HepG2 (cell line): ENCODE measurements at regions not wholly inside any gene's neighbourhood (a gene's known extent, or its start where the extent isn't known, plus 50 kb on each side); places are given as distances from the start of the nearest gene placed in this dataset.

Experiments
- ATAC-seq: fragments of 200-7000 bp; cut with Tn5 transposase; 3 replicates; pipeline ENCODE4 v1.9.1; 2020; ENCODE audit warnings: mild to moderate bottlenecking, moderate library complexity
- BruUV-seq: library from RNA; stranded (reverse); fragments of 400-500 nt; replicated peaks from 2 replicates; lab custom pipeline; 2021; lab: Mats Ljungman, UMichigan
- CTCF ChIA-PET: fragments of 300-600 bp; formaldehyde crosslinking; extraction: SDS; loops from one replicate; lab custom pipeline; 2021; ENCODE audit warnings: low total read pairs, inconsistent platforms, low intra/inter-chr PET ratio; lab: Yijun Ruan, JAX
- POLR2A ChIA-PET: fragments of 350-600 bp; sonication (Branson Sonifier 250); formaldehyde crosslinking; loops from one replicate; lab custom pipeline; 2020; ENCODE audit warnings: antibody characterized with exemption, inconsistent platforms; lab: Yijun Ruan, JAX
- DNase-seq: peaks from one replicate; pipeline ENCODE4 v3.0.0-alpha.2; 2015; ENCODE audit warnings: low spot score
- FAIRE-seq: peaks from 3 replicates; lab custom pipeline; 2011; peaks lifted over from hg19 to GRCh38; lab: Jason Lieb, UNC
- H2AFZ ChIP-seq: one replicate; pipeline ENCODE4 v1.6.1; 2011; ENCODE audit warnings: low read length, inconsistent platforms
- H3K27ac ChIP-seq: fragments of 300-600 bp; 3 replicates; pipeline ENCODE4 v1.8.0; 2011; ENCODE audit warnings: mixed run types, mild to moderate bottlenecking, mixed read lengths, low read length, inconsistent platforms; ENCODE audit not compliant: insufficient read depth; ENCODE audit errors: extremely low read length
- H3K27me3 ChIP-seq, 2 experiments: fragments of 200-600 bp in 1 of 2; 2 replicates in 1 of 2; 3 replicates in 1 of 2; pipeline versions ENCODE4 v1.6.0 to v1.8.0; 2011; ENCODE audit warnings: low read length in 2 of 2, mild to moderate bottlenecking in 2 of 2, moderate library complexity in 2 of 2, inconsistent platforms in 1 of 2; ENCODE audit not compliant: insufficient read depth in 2 of 2, control insufficient read depth in 1 of 2
- H3K36me3 ChIP-seq, 2 experiments: fragments of 200-600 bp in 1 of 2; replicated peaks in 1 of 2; 2 replicates in 1 of 2; 3 replicates in 1 of 2; pipeline versions ENCODE4 v1.5.1 to v1.8.0; 2011; ENCODE audit warnings: low read length in 2 of 2, inconsistent platforms in 1 of 2; ENCODE audit not compliant: insufficient read depth in 2 of 2, control insufficient read depth in 1 of 2
- H3K4me1 ChIP-seq: 2 replicates; pipeline ENCODE4 v1.5.1; 2012; ENCODE audit warnings: low read length, inconsistent platforms; ENCODE audit not compliant: insufficient read depth
- H3K4me2 ChIP-seq: 2 replicates; pipeline ENCODE4 v1.6.0; 2011; ENCODE audit warnings: low read depth, low read length, inconsistent platforms
- H3K4me3 ChIP-seq, 3 experiments: fragments of 200-600 bp in 1 of 3; sonication (generic), shearing (Covaris generic) in 1 of 3; replicated peaks in 1 of 3; 2 replicates each; pipeline ENCODE4 v1.5.1; 2011 to 2016; ENCODE audit warnings: low read length in 3 of 3, inconsistent platforms in 2 of 3, low read depth in 2 of 3, mild to moderate bottlenecking in 2 of 3, control low read depth in 1 of 3, mixed read lengths in 1 of 3; ENCODE audit not compliant: insufficient read depth in 1 of 3
- H3K79me2 ChIP-seq: one replicate; pipeline ENCODE4 v1.6.1; 2011; ENCODE audit warnings: low read length, inconsistent platforms; ENCODE audit not compliant: insufficient read depth
- H3K9ac ChIP-seq: 2 replicates; pipeline ENCODE4 v1.6.0; 2011; ENCODE audit warnings: mild to moderate bottlenecking, low read depth, low read length, inconsistent platforms; ENCODE audit not compliant: insufficient read depth
- H3K9me3 ChIP-seq: 2 replicates; pipeline ENCODE4 v1.5.1; 2012; ENCODE audit warnings: mild to moderate bottlenecking, low read length
- H4K20me1 ChIP-seq: 2 replicates; pipeline ENCODE4 v1.6.0; 2011; ENCODE audit warnings: inconsistent platforms, mild to moderate bottlenecking, low read length, moderate library complexity; ENCODE audit not compliant: insufficient read depth
- HHEX ChIP-seq: IDR thresholded peaks from 2 replicates; pipeline ENCODE4 v1.6.1; 2016; ENCODE audit warnings: control low read depth
- NCOA2 ChIP-seq: sonication (generic); formaldehyde crosslinking; IDR thresholded peaks from 2 replicates; pipeline ENCODE4 v1.8.0; 2022; ENCODE audit warnings: inconsistent platforms
- NFKB2 ChIP-seq: sonication (generic); formaldehyde crosslinking; IDR thresholded peaks from 2 replicates; pipeline ENCODE4 v1.4.0; 2020; ENCODE audit warnings: missing genetic modification reagents, borderline replicate concordance
- NRL ChIP-seq: sonication (generic); formaldehyde crosslinking; IDR thresholded peaks from 2 replicates; pipeline ENCODE4 v1.5.0; 2020; ENCODE audit warnings: missing genetic modification reagents, mild to moderate bottlenecking, moderate library complexity, borderline replicate concordance
- PHB2 ChIP-seq: fragments of 450-650 bp; IDR thresholded peaks from 2 replicates; pipeline ENCODE4 v1.6.1; 2018; ENCODE audit not compliant: partially characterized antibody
- SPEN ChIP-seq: sonication (generic); formaldehyde crosslinking; IDR thresholded peaks from 2 replicates; pipeline ENCODE4 v1.5.1; 2020; ENCODE audit warnings: low read depth, mild to moderate bottlenecking, missing genetic modification reagents
- TAF15 ChIP-seq: fragments of 200-400 bp; formaldehyde crosslinking; IDR thresholded peaks from one replicate; pipeline ENCODE4 v1.6.1; 2018; ENCODE audit warnings: mild to moderate bottlenecking, low read depth, low read length; ENCODE audit not compliant: poor library complexity, severe bottlenecking
- TEF ChIP-seq: sonication (generic); formaldehyde crosslinking; IDR thresholded peaks from 2 replicates; pipeline ENCODE4 v1.5.0; 2020; ENCODE audit warnings: missing genetic modification reagents
- ZBTB1 ChIP-seq: sonication (generic); formaldehyde crosslinking; IDR thresholded peaks from 2 replicates; pipeline ENCODE4 v1.4.0; 2020; ENCODE audit warnings: missing genetic modification reagents, borderline replicate concordance
- ZFAT ChIP-seq: sonication (generic); formaldehyde crosslinking; conservative IDR thresholded peaks from 2 replicates; pipeline ENCODE4 v1.8.1; 2023; ENCODE audit warnings: missing genetic modification reagents, inconsistent platforms
- ZNF230 ChIP-seq: sonication (generic); formaldehyde crosslinking; IDR thresholded peaks from 2 replicates; pipeline ENCODE4 v1.4.0; 2020; ENCODE audit warnings: mild to moderate bottlenecking, missing genetic modification reagents
- ZNF564 ChIP-seq: sonication (generic); formaldehyde crosslinking; IDR thresholded peaks from 2 replicates; pipeline ENCODE4 v1.8.1; 2023; ENCODE audit warnings: mild to moderate bottlenecking, missing genetic modification reagents
- WGBS: methylation state at CpG from one replicate; pipeline ENCODE4 v1.1.6; 2017; ENCODE audit warnings: low lambda C conversion rate; 5-methylcytosine and 5-hydroxymethylcytosine counted together
- in situ Hi-C: cut with HindIII; loops from 2 replicates; pipeline ENCODE4 v1.10.0; 2017; ENCODE audit warnings: low pct_unique_long_range_greater_than_20kb; ENCODE audit not compliant: extremely low pct_ligation_motif_present
- intact Hi-C: fragments of 100-400 bp; cut with micrococcal nuclease; formaldehyde crosslinking; loops from one replicate; pipeline ENCODE4 v1.10.0; 2022; ENCODE audit not compliant: unreplicated experiment
- TF ChIP-seq, protein P1 (sequence below), 2 experiments: sonication (generic) in 1 of 2; formaldehyde crosslinking in 1 of 2; IDR thresholded peaks; 2 replicates each; pipeline versions ENCODE4 v1.4.0 to v1.6.1; 2016 to 2020; ENCODE audit warnings: borderline replicate concordance in 1 of 2, low read depth in 1 of 2, mild to moderate bottlenecking in 1 of 2, missing genetic modification reagents in 1 of 2

DNA sequence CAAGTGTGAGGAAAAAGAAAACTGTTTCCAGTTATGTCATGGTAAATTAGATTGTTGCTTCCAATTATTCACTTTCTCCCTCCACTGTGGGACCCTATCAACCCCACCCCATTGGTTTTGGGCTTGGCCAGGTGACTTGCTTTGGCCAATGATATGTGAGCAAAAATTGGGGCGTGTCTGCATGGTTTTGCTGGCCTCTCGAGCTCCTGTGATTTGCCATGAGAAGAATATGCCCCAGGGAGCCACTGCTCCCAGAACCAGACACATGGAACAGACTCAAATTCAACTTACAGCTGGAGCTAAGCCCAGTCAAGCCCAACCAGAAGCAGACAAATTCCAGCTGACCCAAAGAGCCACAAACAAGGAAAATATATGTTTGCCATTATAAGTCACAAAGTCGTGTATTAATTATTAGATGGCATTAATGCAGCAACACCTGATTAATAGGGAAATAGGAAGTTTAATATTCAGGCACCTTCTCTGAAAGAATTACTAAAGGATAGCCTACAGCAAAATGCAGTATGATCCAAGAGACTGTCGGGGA lies 248.9 kb downstream of the ANAPC1 start:
- H4K20me1 ChIP-seq = no peaks in the 10 kb centered on the region
- H3K9ac ChIP-seq = no peak overlapping the region
- peaks cover 3 to 29% of the 10 kb centered on the region in 2 experiments; a peak in 4 of 5 replicates for H3K27me3 ChIP-seq
- H3K9me3 ChIP-seq = no peaks in the 10 kb centered on the region
- H3K4me1 ChIP-seq = no peaks in the 10 kb centered on the region
- in situ Hi-C loops = no loop called here
- no peak for ATAC-seq
- no TSS peak for BruUV-seq
- no peak overlapping the region for H3K4me2 ChIP-seq
- H3K36me3 ChIP-seq = no peaks in the 10 kb centered on the region
- intact Hi-C loops = no loop called here
- H2AFZ ChIP-seq = no peak overlapping the region
- CTCF ChIA-PET = no interaction called here
- 26% methylated on average over 4 of the region's 4 CpGs for WGBS
- POLR2A ChIA-PET = no interaction called here
- no peaks in the 10 kb centered on the region for H3K79me2 ChIP-seq
- no peak for TF ChIP-seq TEF
- no peak for TF ChIP-seq NFKB2
- TF ChIP-seq, all 625 proteins: peak for 0
- FAIRE-seq = no peak
- DNase-seq = no peak
- H3K4me3 ChIP-seq = no peak overlapping the region
- no peak overlapping the region for H3K27ac ChIP-seq

GRCh38 chr2:111636905-111637304 lies 247.1 kb downstream of the ANAPC1 start:
- 50% methylated on average over 5 of the region's 5 CpGs for WGBS
- in situ Hi-C loops (no loop called here), intact Hi-C loops (no loop called here)
- FAIRE-seq (no peak), DNase-seq (no peak), ATAC-seq (no peak)
- Histone ChIP-seq H2AFZ (no peak overlapping the region), H3K27me3 (peaks cover 3 to 29% of the 10 kb centered on the region in 2 experiments; a peak in 4 of 5 replicates), H3K79me2 (no peaks in the 10 kb centered on the region), H3K9me3 (no peaks in the 10 kb centered on the region), H3K27ac (no peak overlapping the region), H3K4me2 (no peak overlapping the region), H3K4me3 (no peak overlapping the region), H3K36me3 (no peaks in the 10 kb centered on the region), H3K9ac (no peak overlapping the region), H3K4me1 (no peaks in the 10 kb centered on the region), H4K20me1 (no peaks in the 10 kb centered on the region)
- BruUV-seq = no TSS peak
- ChIA-PET POLR2A (no interaction called here), CTCF (no interaction called here)
- TF ChIP-seq, protein P1, sequence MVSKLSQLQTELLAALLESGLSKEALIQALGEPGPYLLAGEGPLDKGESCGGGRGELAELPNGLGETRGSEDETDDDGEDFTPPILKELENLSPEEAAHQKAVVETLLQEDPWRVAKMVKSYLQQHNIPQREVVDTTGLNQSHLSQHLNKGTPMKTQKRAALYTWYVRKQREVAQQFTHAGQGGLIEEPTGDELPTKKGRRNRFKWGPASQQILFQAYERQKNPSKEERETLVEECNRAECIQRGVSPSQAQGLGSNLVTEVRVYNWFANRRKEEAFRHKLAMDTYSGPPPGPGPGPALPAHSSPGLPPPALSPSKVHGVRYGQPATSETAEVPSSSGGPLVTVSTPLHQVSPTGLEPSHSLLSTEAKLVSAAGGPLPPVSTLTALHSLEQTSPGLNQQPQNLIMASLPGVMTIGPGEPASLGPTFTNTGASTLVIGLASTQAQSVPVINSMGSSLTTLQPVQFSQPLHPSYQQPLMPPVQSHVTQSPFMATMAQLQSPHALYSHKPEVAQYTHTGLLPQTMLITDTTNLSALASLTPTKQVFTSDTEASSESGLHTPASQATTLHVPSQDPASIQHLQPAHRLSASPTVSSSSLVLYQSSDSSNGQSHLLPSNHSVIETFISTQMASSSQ (IDR thresholded peaks at IDR 0.05; ENCODE audit: low read depth) = no peak
- TF ChIP-seq, protein P1 (CRISPR knock-in tag; IDR thresholded peaks at IDR 0.05; ENCODE audit: borderline replicate concordance) = no peak
- TF ChIP-seq ZBTB1 (CRISPR knock-in tag) (no peak), TAF15 (no peak), NRL (CRISPR knock-in tag) (no peak), ZNF564 (CRISPR knock-in tag) (no peak), HHEX (CRISPR knock-in tag) (no peak), NCOA2 (CRISPR knock-in tag) (no peak), ZNF230 (no peak), ZFAT (CRISPR knock-in tag) (no peak), PHB2 (no peak), SPEN (CRISPR knock-in tag) (no peak)
